ENCODE measurements at regions not wholly inside any gene's neighbourhood (a gene's known extent, or its start where the extent isn't known, plus 50 kb on each side); places are given as distances from the start of the nearest gene placed in this dataset.

DNA sequence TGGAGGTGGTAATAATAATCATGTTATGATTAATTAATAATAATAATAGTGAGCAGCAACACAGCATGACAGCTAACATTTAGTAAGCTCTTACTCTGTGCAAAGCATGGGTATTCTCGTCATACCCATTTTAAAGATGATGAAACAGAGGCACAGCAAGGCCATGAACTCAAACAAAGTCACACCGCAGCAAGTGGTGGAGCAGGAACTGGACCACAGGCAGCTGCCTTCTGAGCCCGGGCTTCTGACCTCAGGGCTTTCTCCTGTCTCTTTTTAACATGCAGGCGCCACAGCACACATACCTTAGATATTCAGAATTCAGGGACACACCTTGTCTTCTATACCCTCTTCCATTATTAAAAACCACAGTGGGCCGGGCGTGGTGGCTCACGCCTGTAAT lies 50.7 kb upstream of the SPATA12 start:
- DNase-seq (ENCODE audit: low spot score), result no peak

DNA sequence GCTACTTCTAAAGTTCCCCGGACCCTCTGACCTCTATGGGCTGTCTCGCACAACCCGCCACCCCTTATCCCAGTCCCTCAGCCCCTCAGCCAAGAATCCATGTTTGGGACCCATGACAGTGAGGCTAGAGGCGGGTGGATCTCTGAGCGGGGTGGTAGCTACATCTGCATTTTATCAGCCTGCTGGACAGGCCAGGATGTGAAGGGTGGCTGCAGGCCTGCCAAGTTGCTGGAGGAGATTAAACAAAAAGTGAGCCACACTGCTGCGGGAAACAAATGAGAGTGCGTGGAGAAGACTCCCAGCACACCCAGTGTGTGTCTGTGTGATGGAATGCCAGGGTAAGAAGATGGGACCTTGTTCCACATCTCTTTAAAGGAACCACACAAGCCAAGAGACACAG lies 51.1 kb upstream of the SPATA12 start:
- DNase-seq (ENCODE audit: low spot score), result no peak

DNA sequence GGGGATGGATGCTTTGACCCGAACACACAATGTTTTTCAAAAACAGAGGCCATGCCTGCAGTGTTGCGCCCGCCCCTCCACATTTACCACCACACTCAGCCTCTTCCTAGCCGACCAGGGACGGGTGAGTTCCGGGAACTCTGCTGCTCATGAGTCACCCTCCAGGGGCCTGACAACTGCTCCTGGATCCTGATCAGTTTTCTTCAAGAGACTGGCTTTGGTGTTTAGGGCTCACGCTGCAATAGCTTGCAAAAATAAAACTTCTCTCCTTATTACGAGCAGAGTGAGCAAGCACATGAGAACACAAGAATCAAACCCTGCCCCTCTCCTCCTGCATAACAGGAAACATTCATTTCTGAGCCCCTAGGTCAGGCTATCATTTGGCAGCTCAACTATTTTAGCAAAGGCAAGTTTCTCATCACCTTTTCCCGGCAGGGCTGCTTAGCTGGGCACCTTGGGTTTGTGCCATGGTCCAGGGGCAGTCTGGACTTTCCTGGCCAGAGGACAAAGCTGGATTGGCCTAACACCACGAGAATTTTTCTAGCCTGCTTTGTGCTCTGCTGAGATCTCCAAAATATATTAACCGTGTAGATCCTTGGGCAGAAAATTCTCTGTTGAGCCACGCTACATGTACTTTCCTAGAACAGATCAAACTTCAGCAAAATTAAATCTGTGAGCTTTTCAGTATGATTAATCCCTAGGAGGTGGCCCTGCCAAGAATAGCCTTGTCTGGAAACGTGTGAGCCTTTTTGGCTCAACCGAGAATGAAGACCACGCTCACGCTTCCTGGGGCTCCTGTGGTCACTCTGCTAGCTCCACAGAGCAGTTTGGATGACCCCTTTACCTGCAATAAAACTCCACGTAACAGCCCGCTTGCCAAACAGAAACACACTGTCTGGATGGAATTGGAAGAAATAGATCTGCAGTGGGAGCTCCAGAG lies 52.7 kb upstream of the SPATA12 start:
- DNase-seq (ENCODE audit: low spot score), result peak; percentile 87

DNA sequence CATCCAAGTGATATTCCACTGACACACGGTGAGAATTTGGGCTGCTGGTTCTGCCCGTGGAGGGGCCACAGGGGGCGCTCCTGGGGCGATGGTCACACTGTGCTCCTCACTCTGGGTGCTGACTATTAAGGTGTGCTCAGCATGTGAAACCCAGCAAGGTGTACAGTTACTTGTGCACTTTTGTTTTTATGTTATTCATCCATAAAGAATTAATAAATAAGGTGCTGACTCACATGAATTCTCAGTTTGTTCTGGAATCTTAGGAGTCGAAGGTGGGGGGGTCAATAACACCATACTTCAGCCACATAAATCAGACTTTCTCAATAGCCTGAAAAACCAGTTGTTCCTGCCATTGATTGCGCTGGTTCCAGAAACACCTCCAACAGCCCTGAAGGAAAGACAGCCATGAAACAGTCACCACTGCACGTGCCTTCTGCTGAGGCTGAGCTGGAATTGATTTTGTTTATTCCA lies 53.5 kb upstream of the SPATA12 start:
- peak; percentile 29 for DNase-seq (ENCODE audit: low spot score)

DNA sequence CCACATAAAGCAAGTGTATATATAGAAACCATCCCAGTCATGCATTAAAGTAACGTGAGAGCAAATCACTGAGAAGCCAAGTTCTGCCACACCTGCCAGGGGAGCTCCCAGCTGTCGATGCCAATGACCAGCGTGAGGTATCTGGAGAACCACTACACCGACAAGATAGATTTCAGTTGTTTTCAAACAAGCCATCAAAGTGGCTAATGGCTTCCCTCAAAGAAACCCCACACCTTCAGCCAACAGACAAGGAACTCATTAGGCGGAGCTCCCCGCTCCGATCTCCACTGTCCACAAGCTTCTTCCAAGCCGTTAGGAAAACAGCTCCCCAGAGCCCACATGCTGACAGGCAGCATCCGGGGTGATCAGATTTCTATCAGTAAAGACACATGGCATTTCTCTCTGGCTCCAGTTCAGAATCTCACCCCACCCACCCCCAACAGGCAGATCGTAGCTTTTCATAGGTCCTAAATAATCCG lies 54.2 kb upstream of the SPATA12 start:
- no peak for DNase-seq (ENCODE audit: low spot score)

DNA sequence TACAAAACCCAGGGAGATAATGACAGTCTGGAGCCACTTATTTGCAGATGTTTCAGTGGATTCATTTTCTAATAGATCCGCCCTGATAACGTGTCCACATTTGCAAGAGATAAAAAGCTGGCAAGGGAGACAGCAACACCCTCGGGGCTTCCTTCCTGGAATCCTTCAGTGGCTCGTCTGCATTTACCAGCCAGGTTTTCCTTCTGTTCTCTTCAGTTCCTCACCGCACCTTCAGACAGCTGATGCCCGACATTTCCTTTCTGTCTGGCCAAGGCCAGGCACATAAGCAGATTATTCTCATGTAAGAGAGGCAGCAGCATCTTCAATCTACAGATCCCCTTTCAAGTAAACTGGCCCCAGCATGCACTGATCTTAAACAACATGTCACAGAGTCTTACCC lies 56.2 kb upstream of the SPATA12 start:
- DNase-seq (ENCODE audit: low spot score), result no peak

DNA sequence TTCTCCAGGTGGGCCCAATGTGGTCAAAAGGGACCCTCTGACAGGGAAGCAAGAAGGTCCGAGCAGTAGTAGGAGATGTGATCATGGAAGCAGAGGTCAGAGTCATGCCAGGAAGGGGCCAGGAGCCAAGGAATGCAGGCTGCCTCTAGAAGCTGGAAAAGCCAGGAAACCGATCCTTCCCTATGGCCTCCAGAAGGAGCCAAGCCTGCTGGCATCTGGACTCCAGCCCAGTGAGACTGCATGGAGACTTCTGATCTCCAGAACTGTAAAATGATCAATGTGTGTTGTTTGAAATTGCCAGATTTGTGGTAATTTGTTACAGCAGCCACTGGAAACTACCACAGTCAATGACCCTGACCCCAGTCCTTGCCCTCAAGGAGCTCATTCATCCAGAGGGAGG lies 56.8 kb upstream of the SPATA12 start:
- no peak for DNase-seq (ENCODE audit: low spot score)

DNA sequence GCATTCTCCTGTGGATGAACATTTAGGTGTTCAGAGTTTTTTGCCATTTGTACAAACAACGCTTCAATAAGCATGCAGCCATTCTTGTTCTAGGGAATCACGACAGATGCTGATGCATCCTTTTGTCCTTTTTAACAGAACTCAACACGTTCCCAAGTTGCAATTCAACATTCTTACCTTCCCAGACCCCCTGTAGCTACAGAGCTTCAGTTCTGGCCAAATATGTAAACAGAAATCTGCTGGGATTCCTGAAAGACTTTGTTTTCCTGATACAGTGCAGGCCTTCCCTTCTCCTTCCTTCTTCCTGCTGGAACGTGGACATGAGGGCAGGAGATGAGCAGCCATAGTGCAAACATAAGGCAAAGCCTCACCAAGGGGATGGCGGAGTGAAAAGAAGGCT lies 59.1 kb upstream of the SPATA12 start:
- no peak for DNase-seq (ENCODE audit: low spot score)

DNA sequence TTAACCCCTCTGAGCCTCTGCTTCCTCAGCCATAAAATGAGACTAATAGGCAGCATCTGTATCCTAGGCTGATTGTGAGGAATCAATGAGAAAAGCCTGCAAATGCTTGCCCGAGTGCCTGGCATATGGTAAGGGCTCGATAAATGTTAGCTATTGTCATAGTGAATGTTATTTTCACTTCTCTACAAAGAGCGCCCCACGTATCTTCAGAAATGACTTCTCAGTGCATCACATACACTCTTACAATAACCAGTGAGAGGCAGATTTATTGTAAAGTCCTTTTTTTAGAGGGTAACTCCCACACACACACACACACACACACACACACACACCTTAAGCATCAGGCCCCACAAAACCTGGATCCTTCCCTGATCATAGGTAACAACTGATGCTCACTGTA lies 60.5 kb upstream of the SPATA12 start:
- DNase-seq (ENCODE audit: low spot score), result no peak

DNA sequence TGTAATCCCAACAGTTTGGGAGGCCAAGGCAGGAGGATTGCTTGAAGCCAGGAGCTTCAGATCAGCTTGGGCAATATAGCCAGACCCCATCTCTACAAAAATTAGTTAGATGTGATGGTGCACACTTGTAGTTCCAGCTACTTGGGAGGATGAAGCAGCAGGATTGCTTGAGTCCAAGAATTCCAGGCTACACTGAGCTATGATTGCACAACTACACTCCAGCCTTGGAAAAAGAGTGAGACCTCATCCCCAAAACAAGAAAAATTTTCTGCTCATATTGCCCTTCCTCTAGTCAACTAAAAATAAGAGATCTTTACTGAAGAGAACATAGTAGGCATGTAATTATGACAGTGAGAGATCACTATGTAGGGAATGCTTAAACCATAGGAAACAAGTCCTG lies 60.9 kb upstream of the SPATA12 start:
- no peak for DNase-seq (ENCODE audit: low spot score)

DNA sequence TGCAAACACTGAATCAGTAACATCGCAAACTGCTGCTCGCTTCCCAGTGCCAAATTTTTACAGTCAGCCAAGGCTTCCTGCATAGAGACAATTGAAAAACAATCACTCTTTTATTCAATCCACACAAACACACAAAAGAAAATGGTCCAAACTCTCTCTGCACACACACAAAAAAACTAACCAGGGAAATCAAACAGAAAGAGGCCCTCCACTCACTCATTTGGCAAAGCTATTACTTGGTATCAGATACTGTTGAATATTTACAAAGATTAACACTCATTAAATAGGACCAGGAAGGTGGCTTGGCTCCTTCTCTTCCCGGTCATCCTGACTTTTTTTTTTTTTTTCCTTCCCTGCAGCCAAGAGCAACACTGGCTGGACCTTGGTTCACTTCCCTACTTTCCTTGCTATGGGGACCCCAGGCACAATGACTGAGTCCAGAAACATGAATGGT lies 62.4 kb upstream of the SPATA12 start:
- no peak for DNase-seq (ENCODE audit: low spot score)

DNA sequence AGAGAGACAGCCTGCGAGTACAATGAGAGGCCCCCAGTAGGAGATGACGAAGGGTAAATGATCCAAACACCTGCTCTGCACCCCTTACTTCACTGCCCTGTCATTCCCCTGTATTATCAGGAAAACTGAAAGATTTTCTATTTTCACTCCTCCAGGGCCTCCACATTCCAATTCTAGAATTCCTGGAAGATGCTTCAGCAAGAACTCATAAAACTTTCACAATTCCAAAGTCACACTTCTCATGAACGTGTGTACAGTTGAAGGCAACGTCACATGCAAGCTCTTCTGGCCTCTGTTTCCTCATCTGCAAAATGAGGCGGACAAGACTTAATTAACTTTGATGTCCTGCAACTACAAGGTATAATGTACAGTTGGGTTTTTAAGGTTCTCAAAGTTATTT lies 62.8 kb upstream of the SPATA12 start:
- DNase-seq (ENCODE audit: low spot score), result peak; percentile 50

DNA sequence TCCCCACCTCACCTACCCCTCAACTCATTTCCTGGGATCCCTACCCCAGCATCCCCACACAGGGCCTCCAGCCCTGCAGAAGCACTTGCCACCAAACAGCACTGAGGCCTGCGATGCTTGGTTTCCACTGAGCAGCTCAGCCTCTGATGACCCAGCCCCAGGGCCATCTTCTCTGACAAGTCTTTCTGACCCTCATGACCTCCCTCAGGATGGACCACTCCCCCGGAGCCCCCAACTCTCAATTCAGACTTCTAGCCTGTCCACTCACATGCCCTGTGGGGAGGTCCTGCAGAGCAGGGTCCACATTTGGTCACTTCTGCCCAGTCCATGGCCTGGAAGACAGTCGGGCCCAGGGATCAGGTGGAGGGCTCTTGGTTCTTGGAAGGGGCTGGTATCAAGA lies 63.4 kb upstream of the SPATA12 start:
- no peak for DNase-seq (ENCODE audit: low spot score)

DNA sequence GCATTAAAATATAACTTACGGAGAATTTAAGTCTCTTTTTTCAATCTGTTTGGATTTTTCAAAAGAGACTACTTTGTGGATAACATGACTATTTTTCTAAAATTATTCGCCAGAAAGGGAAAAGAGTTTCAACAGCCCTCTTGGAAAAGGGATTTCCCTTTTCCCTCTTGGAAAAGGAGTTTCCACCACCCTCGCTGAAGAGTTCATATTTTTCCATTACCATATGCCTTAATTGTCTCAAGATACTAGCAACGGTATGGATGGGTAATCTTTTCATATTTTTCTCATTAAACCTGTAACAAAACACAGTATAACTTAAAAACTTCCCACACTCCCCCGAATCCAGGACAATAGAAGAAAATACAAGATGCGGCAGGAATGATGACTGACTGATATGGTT lies 66.1 kb upstream of the SPATA12 start:
- DNase-seq (ENCODE audit: low spot score), result no peak

DNA sequence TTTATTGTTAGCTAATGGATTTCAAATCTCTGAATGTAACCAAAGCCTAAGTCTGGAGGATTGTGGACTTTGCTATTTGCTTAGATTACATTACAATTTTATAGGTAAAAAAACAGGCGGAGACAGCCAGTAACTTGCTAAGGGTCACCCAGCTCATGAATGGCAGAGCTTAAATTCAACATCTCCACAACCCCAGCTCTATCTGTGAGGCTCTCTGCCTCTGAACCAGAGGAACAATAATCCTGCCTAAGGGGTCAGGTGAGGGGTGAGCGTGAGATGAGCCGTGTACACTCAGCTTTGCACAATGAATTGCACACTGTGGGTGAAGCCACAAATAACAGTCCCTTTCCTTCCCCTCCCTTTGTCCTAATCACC lies 69.8 kb upstream of the SPATA12 start:
- DNase-seq (ENCODE audit: low spot score), result no peak

DNA sequence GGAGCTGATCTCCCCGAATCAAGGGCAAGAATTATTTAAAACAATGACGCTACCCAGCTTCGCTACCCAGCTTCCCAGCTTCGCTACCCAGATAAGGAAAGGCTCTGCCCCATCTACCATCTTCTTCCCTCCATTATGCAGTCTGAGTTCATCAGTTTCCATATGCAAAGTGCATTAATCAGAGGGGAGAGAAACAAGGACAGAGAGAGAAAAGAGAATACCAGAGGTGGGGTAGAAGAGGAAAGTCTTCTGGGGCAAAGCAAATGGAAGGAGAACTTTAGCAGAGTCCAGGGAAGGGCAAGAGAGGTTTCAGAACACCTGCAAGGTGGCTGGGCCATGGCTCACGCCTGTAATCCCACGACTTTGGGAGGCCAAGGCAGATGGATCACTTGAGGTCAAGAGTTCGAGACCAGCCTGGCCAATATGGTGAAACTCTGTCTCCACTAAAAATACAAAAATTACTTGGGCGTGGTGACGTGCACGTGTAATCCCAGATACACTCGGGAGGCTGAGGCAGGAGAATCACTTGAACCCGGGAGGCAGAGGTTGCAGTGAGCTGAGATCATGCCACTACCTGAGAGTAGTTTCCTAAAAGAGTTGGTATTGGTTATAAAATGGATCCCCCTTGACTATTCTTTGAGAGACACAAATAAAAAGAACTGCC lies 70.4 kb upstream of the SPATA12 start:
- no peak for DNase-seq (ENCODE audit: low spot score)

DNA sequence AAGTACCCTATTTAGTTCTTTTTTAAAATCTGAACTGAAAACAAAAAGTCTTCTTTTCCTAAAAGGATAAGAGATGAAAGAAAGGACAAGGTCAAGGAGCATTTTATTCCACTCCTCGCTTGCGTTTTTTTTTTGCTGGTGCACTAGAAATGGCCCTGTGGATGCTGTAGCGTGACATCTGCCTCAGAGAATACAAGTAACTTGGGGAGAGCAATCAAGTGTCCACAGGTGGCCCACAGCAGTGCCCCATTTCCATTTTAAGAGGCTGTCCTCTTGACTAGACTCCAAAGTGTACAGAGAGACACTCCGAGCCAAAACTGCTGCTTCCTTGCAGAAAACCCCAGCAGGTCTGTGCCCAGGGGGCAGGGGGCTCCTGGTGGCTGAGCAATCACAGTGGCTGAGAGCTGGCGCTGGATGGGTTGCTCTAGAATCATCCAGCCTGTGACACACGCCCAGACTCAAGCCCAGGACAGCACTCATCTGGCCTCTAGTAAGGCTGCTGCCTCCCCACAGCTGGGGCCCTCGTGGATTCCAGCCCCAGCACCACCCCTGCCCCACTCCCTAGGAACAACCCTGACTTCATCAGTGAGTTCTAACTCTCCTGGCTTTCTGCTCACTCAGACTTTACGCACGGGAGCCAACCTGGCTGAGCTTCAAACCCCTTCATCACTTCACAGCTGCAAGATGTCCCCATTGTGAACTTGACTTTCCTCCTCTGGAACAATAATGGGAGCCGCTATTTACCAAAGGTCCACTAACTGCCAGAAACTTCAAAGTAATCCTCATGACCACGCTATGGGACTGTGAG lies 71.1 kb upstream of the SPATA12 start:
- DNase-seq (ENCODE audit: low spot score), result no peak

DNA sequence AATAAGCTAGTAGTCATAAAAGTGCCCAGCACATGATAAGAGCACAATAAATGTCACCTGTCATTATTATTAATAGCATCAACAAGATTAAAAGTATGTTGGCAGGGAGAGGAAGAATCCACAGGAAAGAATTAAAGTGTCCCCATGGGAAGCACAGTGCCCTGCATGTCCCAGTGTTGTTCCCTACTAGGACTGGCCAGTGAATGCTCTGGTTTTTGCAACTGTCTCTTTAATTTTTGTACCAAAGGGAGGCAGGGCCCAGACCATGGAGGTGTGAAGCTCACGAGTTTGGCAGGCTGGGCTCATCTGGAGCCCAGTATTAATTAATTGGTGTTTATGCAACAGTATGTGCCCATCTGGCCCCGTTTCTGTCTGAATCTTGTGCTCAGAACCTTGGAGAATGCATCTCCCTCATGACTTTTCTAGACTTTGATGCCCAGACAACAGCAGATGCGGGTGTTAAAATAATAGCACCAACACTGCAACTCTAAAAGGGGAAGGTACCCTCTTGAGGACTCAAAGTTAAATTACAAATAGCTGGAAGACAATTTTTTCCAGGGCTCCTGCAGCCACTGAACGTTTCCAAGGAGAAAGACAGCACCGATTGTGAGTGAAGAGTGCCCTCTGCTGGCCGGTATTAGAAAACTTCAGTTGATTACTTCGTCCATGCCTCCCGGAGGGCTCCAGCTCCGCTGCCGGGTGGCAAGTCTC lies 71.9 kb upstream of the SPATA12 start:
- DNase-seq (ENCODE audit: low spot score), result peak; percentile 73

DNA sequence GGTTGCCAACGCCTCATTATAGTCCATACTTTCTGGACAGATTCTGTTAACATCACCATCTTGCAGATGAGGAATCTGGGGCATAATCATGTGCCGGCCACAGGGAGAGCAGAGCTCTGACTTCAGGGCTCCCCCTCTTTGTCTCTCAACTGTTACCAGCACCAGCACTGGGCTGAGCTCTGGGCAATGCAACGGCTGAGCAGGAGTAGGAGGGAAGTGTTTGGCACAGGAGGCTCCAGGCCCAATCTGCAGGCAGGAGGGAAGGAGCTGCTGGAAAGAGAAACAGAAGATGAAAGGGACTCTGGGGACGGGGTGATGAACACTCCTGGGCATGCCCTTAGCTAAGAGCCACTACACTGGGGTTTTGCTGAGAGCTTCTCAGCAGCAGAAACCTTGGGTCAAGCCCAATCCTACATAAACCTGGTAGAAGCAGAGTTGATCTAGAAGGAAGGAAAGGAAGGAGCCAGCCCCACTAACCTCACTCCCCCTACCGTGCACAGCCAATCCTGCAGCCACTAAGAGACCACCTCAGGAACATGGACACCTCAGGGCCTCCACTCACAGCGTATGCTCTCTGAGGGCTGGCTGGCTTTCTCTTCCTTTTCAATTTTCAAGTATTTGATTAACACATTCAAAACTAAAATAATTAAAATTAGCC lies 73.1 kb upstream of the SPATA12 start:
- DNase-seq (ENCODE audit: low spot score), result no peak

DNA sequence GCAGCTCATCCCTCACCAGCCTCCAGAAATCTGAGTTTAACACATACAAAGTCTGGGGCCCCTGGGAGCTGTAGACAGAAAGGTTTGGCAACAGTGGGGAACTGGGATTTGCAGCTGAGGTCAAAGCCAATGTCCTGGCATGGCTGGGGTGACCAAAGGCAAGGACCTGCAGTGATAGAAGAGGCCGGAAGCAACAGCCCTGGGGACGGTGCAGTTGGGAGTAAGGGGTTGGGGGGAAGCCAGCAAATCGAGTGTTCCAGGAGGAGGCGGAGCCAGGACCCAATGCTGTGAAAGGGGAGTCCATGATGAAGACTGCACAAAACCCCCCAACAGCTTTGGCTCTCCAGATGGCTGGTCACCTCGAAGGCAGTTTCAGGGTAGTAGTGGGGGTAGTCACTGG lies 74.1 kb upstream of the SPATA12 start:
- DNase-seq (ENCODE audit: low spot score), result no peak

DNA sequence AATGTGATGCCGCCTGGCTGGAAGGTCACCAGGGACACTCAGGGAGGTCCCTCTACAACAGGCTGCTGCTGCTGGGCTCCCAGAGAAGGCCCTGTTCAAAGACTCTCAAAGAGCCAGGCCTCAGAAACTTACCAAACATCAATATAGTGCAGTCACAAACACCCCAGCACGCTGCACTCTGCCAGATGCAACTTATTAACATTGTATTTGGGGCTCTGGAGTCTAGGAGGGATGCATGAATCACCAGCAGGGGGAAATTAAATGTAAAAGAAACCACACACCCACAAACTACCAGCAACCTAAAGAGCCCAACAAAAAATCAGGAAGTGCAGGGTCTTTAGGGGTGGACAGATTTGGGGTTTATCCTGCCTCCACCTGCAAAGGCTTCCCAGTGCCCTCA lies 74.6 kb upstream of the SPATA12 start:
- DNase-seq (ENCODE audit: low spot score), result peak; percentile 32

Data from GM03348 (cell line).